H1 (cell line): ENCODE measurements at regions not wholly inside any gene's neighbourhood (a gene's known extent, or its start where the extent isn't known, plus 50 kb on each side); places are given as distances from the start of the nearest gene placed in this dataset.

Source experiments
- CTCF ChIA-PET: fragments of 300-600 bp; sonication (Branson Sonifier 250); formaldehyde crosslinking; loops from one replicate; lab custom pipeline; 2021; ENCODE audit not compliant: partially characterized antibody; lab: Charles Lee
- POLR2A ChIA-PET: fragments of 300-600 bp; sonication (Branson Sonifier 250); formaldehyde crosslinking; loops from one replicate; lab custom pipeline; 2021; ENCODE audit warnings: inconsistent platforms; ENCODE audit not compliant: partially characterized antibody; lab: Charles Lee
- DNase-seq, 2 experiments: peaks; one replicate each; pipeline versions ENCODE4 v3.0.0 to v3.0.0-alpha.2; 2010 to 2022; ENCODE audit warnings: low spot score in 2 of 2, low read depth in 1 of 2, mixed read lengths in 1 of 2
- FAIRE-seq: peaks from 2 replicates; lab custom pipeline; 2011; peaks lifted over from hg19 to GRCh38; lab: Jason Lieb, UNC
- H2AFZ ChIP-seq: 2 replicates; pipeline ENCODE4 v1.8.1; 2012; ENCODE audit warnings: low read length, inconsistent platforms
- H2AK5ac ChIP-seq: 2 replicates; pipeline ENCODE4 v1.6.1; 2013; ENCODE audit warnings: low read depth, low read length
- H2BK120ac ChIP-seq: replicated peaks from 2 replicates; pipeline ENCODE3; 2013; ENCODE audit warnings: low read depth, low read length, inconsistent platforms
- H2BK12ac ChIP-seq: 2 replicates; pipeline ENCODE4 v1.6.1; 2013; ENCODE audit warnings: low read depth, low read length
- H2BK15ac ChIP-seq: 2 replicates; pipeline ENCODE4 v1.6.1; 2013; ENCODE audit warnings: low read length
- H2BK20ac ChIP-seq: 2 replicates; pipeline ENCODE4 v1.6.1; 2013; ENCODE audit warnings: low read length
- H2BK5ac ChIP-seq: 2 replicates; pipeline ENCODE4 v1.6.1; 2013; ENCODE audit warnings: low read depth, low read length
- H3K14ac ChIP-seq: 2 replicates; pipeline ENCODE4 v1.6.1; 2013; ENCODE audit warnings: inconsistent platforms; ENCODE audit not compliant: insufficient read length
- H3K18ac ChIP-seq: 2 replicates; pipeline ENCODE4 v1.6.1; 2013; ENCODE audit warnings: low read length; ENCODE audit errors: extremely low read depth
- H3K23ac ChIP-seq: 2 replicates; pipeline ENCODE4 v1.6.1; 2013; ENCODE audit warnings: inconsistent platforms; ENCODE audit not compliant: insufficient read length
- H3K23me2 ChIP-seq: 2 replicates; pipeline ENCODE4 v1.6.1; 2013; ENCODE audit warnings: low read depth, low read length
- H3K27ac ChIP-seq: 2 replicates; pipeline ENCODE4 v1.6.1; 2011; ENCODE audit warnings: low read depth, low read length, inconsistent platforms
- H3K27me3 ChIP-seq, 4 experiments: replicated peaks in 1 of 4; 1 replicate in 1 of 4; 2 replicates in 3 of 4; pipeline versions ENCODE4 v1.6.1 to v1.8.1; 2011 to 2013; ENCODE audit warnings: low read length in 3 of 4, mild to moderate bottlenecking in 3 of 4, inconsistent platforms in 2 of 4, mixed read lengths in 2 of 4, moderate library complexity in 1 of 4; ENCODE audit not compliant: control insufficient read depth in 3 of 4, insufficient read depth in 3 of 4; ENCODE audit errors: extremely low read depth in 1 of 4
- H3K36me3 ChIP-seq, 4 experiments: 2 replicates each; pipeline versions ENCODE4 v1.6.1 to v1.8.1; 2011 to 2013; ENCODE audit warnings: mild to moderate bottlenecking in 4 of 4, low read length in 3 of 4, moderate library complexity in 2 of 4, control low read depth in 1 of 4, inconsistent platforms in 1 of 4; ENCODE audit not compliant: insufficient read depth in 4 of 4, control insufficient read depth in 2 of 4
- H3K4ac ChIP-seq: replicated peaks from 2 replicates; pipeline ENCODE3; 2013; ENCODE audit warnings: low read length, low read depth, mixed read lengths, inconsistent platforms; ENCODE audit not compliant: insufficient read length
- H3K4me1 ChIP-seq, 4 experiments: replicated peaks in 1 of 4; 1 replicate in 1 of 4; 2 replicates in 3 of 4; pipeline versions ENCODE4 v1.6.1 to v1.8.1; 2011 to 2013; ENCODE audit warnings: low read length in 3 of 4, inconsistent platforms in 2 of 4, mixed read lengths in 1 of 4; ENCODE audit not compliant: insufficient read depth in 4 of 4, control insufficient read depth in 3 of 4
- H3K4me2 ChIP-seq, 2 experiments: 2 replicates each; pipeline versions ENCODE4 v1.6.1 to v1.8.1; 2011 to 2013; ENCODE audit warnings: low read depth in 2 of 2, low read length in 2 of 2, control low read depth in 1 of 2, inconsistent platforms in 1 of 2, mild to moderate bottlenecking in 1 of 2; ENCODE audit not compliant: insufficient read depth in 1 of 2
- H3K4me3 ChIP-seq, 4 experiments: fragments of 200-600, 300-600 bp in 1 of 4; sonication (generic), shearing (Covaris generic), sonication (Bioruptor Twin) in 1 of 4; 2 replicates each; pipeline versions ENCODE4 v1.5.1 to v1.8.1; 2011 to 2016; ENCODE audit warnings: low read length in 4 of 4, low read depth in 3 of 4, control low read depth in 2 of 4, inconsistent platforms in 2 of 4, mild to moderate bottlenecking in 2 of 4, mixed read lengths in 1 of 4, moderate library complexity in 1 of 4; ENCODE audit not compliant: insufficient read depth in 2 of 4; ENCODE audit errors: extremely low read depth in 1 of 4
- H3K56ac ChIP-seq: replicated peaks from 2 replicates; pipeline ENCODE3; 2013; ENCODE audit warnings: low read depth, mild to moderate bottlenecking, mixed read lengths, low read length, inconsistent platforms; ENCODE audit not compliant: insufficient read length
- H3K79me1 ChIP-seq: 2 replicates; pipeline ENCODE4 v1.6.1; 2013; ENCODE audit warnings: low read depth, low read length, control low read depth
- H3K79me2 ChIP-seq, 2 experiments: 2 replicates each; pipeline versions ENCODE4 v1.6.1 to v1.8.1; 2012 to 2013; ENCODE audit warnings: low read length in 2 of 2, mild to moderate bottlenecking in 2 of 2, inconsistent platforms in 1 of 2; ENCODE audit not compliant: insufficient read depth in 2 of 2, control insufficient read depth in 1 of 2
- H3K9ac ChIP-seq, 4 experiments: replicated peaks in 1 of 4; 1 replicate in 1 of 4; 2 replicates in 3 of 4; pipeline versions ENCODE4 v1.6.1 to v1.8.1; 2011 to 2013; ENCODE audit warnings: low read depth in 3 of 4, low read length in 3 of 4, control low read depth in 2 of 4, mild to moderate bottlenecking in 2 of 4, moderate library complexity in 2 of 4, inconsistent platforms in 1 of 4; ENCODE audit errors: extremely low read depth in 1 of 4
- H3K9me3 ChIP-seq, 2 experiments: 2 replicates each; pipeline versions ENCODE4 v1.6.1 to v1.8.1; 2012 to 2013; ENCODE audit warnings: mild to moderate bottlenecking in 2 of 2, moderate library complexity in 2 of 2, control low read depth in 1 of 2, inconsistent platforms in 1 of 2, low read depth in 1 of 2, low read length in 1 of 2, mixed read lengths in 1 of 2; ENCODE audit not compliant: insufficient read depth in 2 of 2
- H4K20me1 ChIP-seq, 2 experiments: replicated peaks in 1 of 2; 2 replicates each; pipeline versions ENCODE3 to v1.8.1; 2011 to 2013; ENCODE audit warnings: inconsistent platforms in 2 of 2, low read length in 2 of 2, mild to moderate bottlenecking in 1 of 2; ENCODE audit not compliant: insufficient read depth in 2 of 2, control insufficient read depth in 1 of 2
- H4K5ac ChIP-seq: 2 replicates; pipeline ENCODE4 v1.6.1; 2013; ENCODE audit warnings: low read length, low read depth, mixed read lengths, inconsistent platforms; ENCODE audit not compliant: insufficient read length
- H4K8ac ChIP-seq: 2 replicates; pipeline ENCODE4 v1.8.0; 2013; ENCODE audit warnings: mild to moderate bottlenecking, moderate library complexity, low read length, inconsistent platforms; ENCODE audit not compliant: insufficient read depth; ENCODE audit errors: extremely low read depth
- H4K91ac ChIP-seq: replicated peaks from 2 replicates; pipeline ENCODE3; 2013; ENCODE audit warnings: low read length, mixed read lengths, inconsistent platforms; ENCODE audit not compliant: insufficient read length
- CHD2 ChIP-seq: IDR thresholded peaks from 2 replicates; pipeline ENCODE4 v1.6.1; 2012; ENCODE audit warnings: low read length, improper control_type of control experiment
- CTCF ChIP-seq, 3 experiments: IDR thresholded peaks; 1 replicate in 2 of 3; 2 replicates in 1 of 3; pipeline versions ENCODE4 v1.5.1 to v1.6.1; 2011; ENCODE audit warnings: low read length in 3 of 3, mild to moderate bottlenecking in 3 of 3, inconsistent platforms in 2 of 3, low read depth in 1 of 3, moderate library complexity in 1 of 3; ENCODE audit not compliant: insufficient read depth in 1 of 3; ENCODE audit errors: control extremely low read depth in 1 of 3
- EP300 ChIP-seq, 2 experiments: IDR thresholded peaks; 1 replicate in 1 of 2; 2 replicates in 1 of 2; pipeline ENCODE4 v1.6.1; 2011 to 2012; ENCODE audit warnings: low read depth in 2 of 2, low read length in 2 of 2, mild to moderate bottlenecking in 2 of 2, borderline replicate concordance in 1 of 2, inconsistent platforms in 1 of 2, moderate library complexity in 1 of 2
- EZH2 ChIP-seq: fragments of 200-600 bp; sonication (generic); IDR thresholded peaks from 2 replicates; pipeline ENCODE4 v1.7.1; 2012; ENCODE audit warnings: low read depth, mild to moderate bottlenecking, moderate library complexity, low read length, inconsistent platforms; ENCODE audit not compliant: severe bottlenecking
- HDAC2 ChIP-seq, 2 experiments: fragments of 300-600 bp in 1 of 2; sonication (generic) in 1 of 2; IDR thresholded peaks; 2 replicates each; pipeline ENCODE4 v1.6.1; 2011 to 2012; ENCODE audit warnings: low read depth in 2 of 2, low read length in 2 of 2, mild to moderate bottlenecking in 2 of 2, moderate library complexity in 2 of 2, borderline replicate concordance in 1 of 2, inconsistent platforms in 1 of 2
- HDAC6 ChIP-seq: IDR thresholded peaks from one replicate; pipeline ENCODE4 v1.7.1; 2012; ENCODE audit warnings: low read depth, mild to moderate bottlenecking, inconsistent platforms, low read length, moderate library complexity
- KDM1A ChIP-seq: fragments of 200-600, 300-600 bp; sonication (generic); IDR thresholded peaks from 2 replicates; pipeline ENCODE4 v1.7.1; 2016; ENCODE audit warnings: mild to moderate bottlenecking, low read length, borderline replicate concordance
- POLR2AphosphoS5 ChIP-seq: IDR thresholded peaks from 2 replicates; pipeline ENCODE4 v1.6.1; 2011; ENCODE audit warnings: low read depth, low read length
- RXRA ChIP-seq: IDR thresholded peaks from 2 replicates; pipeline ENCODE4 v1.6.1; 2011; ENCODE audit warnings: low read depth, mild to moderate bottlenecking, low read length, moderate library complexity; ENCODE audit not compliant: insufficient read depth
- SRF ChIP-seq: IDR thresholded peaks from 2 replicates; pipeline ENCODE4 v1.6.1; 2011; ENCODE audit warnings: mild to moderate bottlenecking, low read depth, low read length, moderate library complexity
- TBP ChIP-seq: IDR thresholded peaks from 2 replicates; pipeline ENCODE4 v1.6.1; 2011; ENCODE audit warnings: low read depth, low read length, improper control_type of control experiment
- TCF12 ChIP-seq: IDR thresholded peaks from 2 replicates; pipeline ENCODE4 v1.6.1; 2011; ENCODE audit warnings: low read depth, mild to moderate bottlenecking, low read length
- WGBS, 2 experiments: shearing (Covaris generic) in 1 of 2; methylation state at CpG; one replicate each; pipeline versions ENCODE4 v1.1.6 to v1.1.7; 2013 to 2015; ENCODE audit warnings: low lambda C conversion rate in 2 of 2, mixed read lengths in 2 of 2, inconsistent platforms in 1 of 2, low coverage in 1 of 2, missing lambda C conversion rate in 1 of 2; ENCODE audit not compliant: insufficient replicate concordance in 2 of 2, insufficient coverage in 1 of 2, insufficient read length in 1 of 2; ENCODE audit errors: extremely low coverage in 1 of 2, missing lambda C conversion rate in 1 of 2; 5-methylcytosine and 5-hydroxymethylcytosine counted together

GRCh38 chr21:32127081-32127480 lies 151.8 kb downstream of the MIS18A start:
- H2AK5ac ChIP-seq: no peak overlapping the region
- H3K79me1 ChIP-seq: no peaks in the 10 kb centered on the region
- FAIRE-seq: no peak
- H4K20me1 ChIP-seq: no peaks in the 10 kb centered on the region
- no peak overlapping the region for H4K8ac ChIP-seq
- H3K4me1 ChIP-seq: no peaks in the 10 kb centered on the region
- H3K56ac ChIP-seq: no peak overlapping the region
- H2AFZ ChIP-seq: no peak overlapping the region
- H3K27me3 ChIP-seq: no peaks in the 10 kb centered on the region; a peak in 1 of 7 replicates
- no peak overlapping the region for H3K18ac ChIP-seq
- POLR2A ChIA-PET: no interaction called here
- no peak for DNase-seq
- H3K14ac ChIP-seq: no peak overlapping the region
- no peak overlapping the region for H3K27ac ChIP-seq
- H4K5ac ChIP-seq: no peak overlapping the region
- 91% methylated on average over 3 of the region's 3 CpGs; no CpG with 5 or more reads in 1 of the 2 experiments for WGBS, 2 experiments
- no peak overlapping the region for H3K23ac ChIP-seq
- H2BK120ac ChIP-seq: no peak overlapping the region
- peaks cover 0 to 3% of the 10 kb centered on the region in 2 experiments; a peak in 1 of 4 replicates for H3K9me3 ChIP-seq
- no peak overlapping the region for H3K4ac ChIP-seq
- H2BK12ac ChIP-seq: no peak overlapping the region
- H2BK15ac ChIP-seq: no peak overlapping the region
- no peak overlapping the region for H2BK20ac ChIP-seq
- H4K91ac ChIP-seq: no peak overlapping the region
- H2BK5ac ChIP-seq: no peak overlapping the region
- no peak overlapping the region for H3K4me2 ChIP-seq
- H3K36me3 ChIP-seq: no peaks in the 10 kb centered on the region
- CTCF ChIA-PET: interaction anchor here (1.7 kb wide), 1 partner anchor 131 kb away, joined by 4 read pairs; no protein-coding TSS in a partner anchor
- no peak overlapping the region for H3K9ac ChIP-seq
- H3K4me3 ChIP-seq: no peak overlapping the region
- no peaks in the 10 kb centered on the region for H3K79me2 ChIP-seq
- H3K23me2 ChIP-seq: no peaks in the 10 kb centered on the region
- TF ChIP-seq HDAC2 (IDR thresholded peaks at IDR 0.05; ENCODE audit: borderline replicate concordance in 1 of 2, low read depth in 2 of 2, low read length in 2 of 2) (no peak), TCF12 (no peak), CTCF (IDR thresholded peaks at IDR 0.05; ENCODE audit: control extremely low read depth in 1 of 3, insufficient read depth in 1 of 3, low read depth in 1 of 3, low read length in 3 of 3) (no peak), CHD2 (no peak), TBP (no peak), SRF (no peak), EP300 (IDR thresholded peaks at IDR 0.05; ENCODE audit: borderline replicate concordance in 1 of 2, low read depth in 2 of 2, low read length in 2 of 2) (no peak), RXRA (no peak), EZH2 (no peak), KDM1A (no peak), POLR2AphosphoS5 (no peak), HDAC6 (no peak)
